IMR-90 (cell line): ENCODE measurements at regions not wholly inside any gene's neighbourhood (a gene's known extent, or its start where the extent isn't known, plus 50 kb on each side); places are given as distances from the start of the nearest gene placed in this dataset.

ENCODE experiments used
- ATAC-seq: fragments of 200-7000 bp; cut with Tn5 transposase; 2 replicates; pipeline ENCODE4 v1.9.1; 2020; ENCODE audit warnings: low read depth, mild to moderate bottlenecking, moderate library complexity
- BruUV-seq: library from RNA; stranded (reverse); fragments of 400-500 nt; replicated peaks from 2 replicates; lab custom pipeline; 2021; lab: Mats Ljungman, UMichigan
- CTCF ChIA-PET: fragments of 300-600 bp; formaldehyde crosslinking; extraction: SDS; loops from one replicate; lab custom pipeline; 2021; ENCODE audit warnings: antibody characterized with exemption; lab: Yijun Ruan, JAX
- POLR2A ChIA-PET: fragments of 300-600 bp; sonication (Branson Sonifier 250); formaldehyde crosslinking; loops from one replicate; lab custom pipeline; 2022; ENCODE audit warnings: antibody characterized with exemption; ENCODE audit not compliant: unreplicated experiment; lab: Charles Lee
- DNase-seq: peaks from one replicate; pipeline ENCODE4 v3.0.0; 2013
- H2AFZ ChIP-seq: replicated peaks from 2 replicates; pipeline ENCODE3; 2013; ENCODE audit warnings: low read length, mild to moderate bottlenecking; ENCODE audit not compliant: poor library complexity
- H2AK5ac ChIP-seq: 2 replicates; pipeline ENCODE4 v1.6.1; 2013; ENCODE audit warnings: low read depth, low read length, inconsistent platforms
- H2AK9ac ChIP-seq: replicated peaks from 2 replicates; pipeline ENCODE3; 2013; ENCODE audit warnings: mild to moderate bottlenecking, low read depth, low read length, moderate library complexity; ENCODE audit not compliant: poor library complexity
- H2BK120ac ChIP-seq: 2 replicates; pipeline ENCODE4 v1.6.1; 2013; ENCODE audit warnings: low read depth, low read length, inconsistent platforms
- H2BK15ac ChIP-seq: 3 replicates; pipeline ENCODE4 v1.6.1; 2013; ENCODE audit warnings: low read depth, low read length, inconsistent platforms
- H2BK20ac ChIP-seq: 2 replicates; pipeline ENCODE4 v1.6.1; 2013; ENCODE audit warnings: low read depth, mild to moderate bottlenecking, inconsistent platforms, low read length, moderate library complexity
- H2BK5ac ChIP-seq: 2 replicates; pipeline ENCODE4 v1.6.1; 2013; ENCODE audit warnings: mild to moderate bottlenecking, low read depth, low read length, inconsistent platforms; ENCODE audit not compliant: poor library complexity, severe bottlenecking
- H3K14ac ChIP-seq: replicated peaks from 2 replicates; pipeline ENCODE4 v1.6.1; 2013; ENCODE audit warnings: low read depth, low read length, inconsistent platforms
- H3K18ac ChIP-seq: 2 replicates; pipeline ENCODE4 v1.6.1; 2013; ENCODE audit warnings: low read depth, low read length, control low read depth
- H3K23ac ChIP-seq: 2 replicates; pipeline ENCODE4 v1.6.1; 2013; ENCODE audit warnings: low read depth, low read length, inconsistent platforms
- H3K27ac ChIP-seq: 2 replicates; pipeline ENCODE4 v1.5.1; 2013; ENCODE audit warnings: mild to moderate bottlenecking, control low read depth, low read length; ENCODE audit not compliant: insufficient read depth
- H3K27me3 ChIP-seq: 2 replicates; pipeline ENCODE4 v1.6.1; 2013; ENCODE audit warnings: low read length; ENCODE audit not compliant: control insufficient read depth, insufficient read depth
- H3K36me3 ChIP-seq: 2 replicates; pipeline ENCODE4 v1.6.1; 2013; ENCODE audit warnings: low read length, mixed read lengths; ENCODE audit not compliant: control insufficient read depth, insufficient read depth
- H3K4ac ChIP-seq: 2 replicates; pipeline ENCODE4 v1.6.1; 2013; ENCODE audit warnings: low read depth, low read length, inconsistent platforms
- H3K4me1 ChIP-seq: 2 replicates; pipeline ENCODE4 v1.6.1; 2013; ENCODE audit warnings: low read length, mixed read lengths; ENCODE audit not compliant: control insufficient read depth, insufficient read depth
- H3K4me2 ChIP-seq: 2 replicates; pipeline ENCODE4 v1.6.1; 2013; ENCODE audit warnings: low read depth, mild to moderate bottlenecking, control low read depth, low read length, moderate library complexity
- H3K4me3 ChIP-seq: 2 replicates; pipeline ENCODE4 v1.5.1; 2013; ENCODE audit warnings: low read depth, mild to moderate bottlenecking, control low read depth, low read length, moderate library complexity; ENCODE audit not compliant: insufficient read depth
- H3K56ac ChIP-seq: 2 replicates; pipeline ENCODE4 v1.6.1; 2013; ENCODE audit warnings: low read length, inconsistent platforms; ENCODE audit not compliant: insufficient read depth; ENCODE audit errors: extremely low read depth
- H3K79me1 ChIP-seq, 2 experiments: 2 replicates each; pipeline ENCODE4 v1.6.1; 2013; ENCODE audit warnings: low read length in 2 of 2, inconsistent platforms in 1 of 2, low read depth in 1 of 2
- H3K9ac ChIP-seq: 2 replicates; pipeline ENCODE4 v1.6.1; 2013; ENCODE audit warnings: low read depth, low read length, control low read depth
- H3K9me1 ChIP-seq: 2 replicates; pipeline ENCODE4 v1.6.1; 2013; ENCODE audit warnings: low read length, inconsistent platforms; ENCODE audit not compliant: insufficient read depth
- H3K9me3 ChIP-seq: 2 replicates; pipeline ENCODE4 v1.6.1; 2013; ENCODE audit warnings: low read length; ENCODE audit not compliant: control insufficient read depth, insufficient read depth
- H4K20me1 ChIP-seq: 2 replicates; pipeline ENCODE4 v1.6.1; 2013; ENCODE audit warnings: low read length, inconsistent platforms; ENCODE audit not compliant: insufficient read depth
- H4K5ac ChIP-seq: 2 replicates; pipeline ENCODE4 v1.6.1; 2013; ENCODE audit warnings: mild to moderate bottlenecking, low read depth, low read length, control low read depth
- H4K8ac ChIP-seq, 2 experiments: 2 replicates each; pipeline ENCODE4 v1.6.1; 2013; ENCODE audit warnings: low read depth in 2 of 2, low read length in 2 of 2, control low read depth in 1 of 2, inconsistent platforms in 1 of 2
- H4K91ac ChIP-seq: 2 replicates; pipeline ENCODE4 v1.6.1; 2013; ENCODE audit warnings: low read depth, low read length, inconsistent platforms; ENCODE audit not compliant: insufficient read depth
- BHLHE40 ChIP-seq: fragments of 150-350 bp; IDR thresholded peaks from 2 replicates; pipeline ENCODE4 v1.6.1; 2016; ENCODE audit warnings: mild to moderate bottlenecking, low read depth, low read length
- CEBPB ChIP-seq: IDR thresholded peaks from 2 replicates; pipeline ENCODE4 v1.6.1; 2012; ENCODE audit warnings: low read depth, low read length, improper control_type of control experiment
- FOS ChIP-seq: fragments of 150-350 bp; IDR thresholded peaks from 2 replicates; pipeline ENCODE4 v1.6.1; 2016; ENCODE audit warnings: low read depth, low read length
- MAFK ChIP-seq: IDR thresholded peaks from 2 replicates; pipeline ENCODE4 v1.6.1; 2012; ENCODE audit warnings: low read depth, low read length, improper control_type of control experiment
- MAZ ChIP-seq: IDR thresholded peaks from 2 replicates; pipeline ENCODE4 v1.6.1; 2012; ENCODE audit warnings: low read depth, mild to moderate bottlenecking, low read length, improper control_type of control experiment, moderate library complexity, borderline replicate concordance
- NFE2L2 ChIP-seq: fragments of 150-350 bp; IDR thresholded peaks from 2 replicates; pipeline ENCODE4 v1.6.1; 2016; ENCODE audit warnings: low read depth, mild to moderate bottlenecking, low read length
- RCOR1 ChIP-seq: IDR thresholded peaks from 2 replicates; pipeline ENCODE4 v1.6.1; 2012; ENCODE audit warnings: mild to moderate bottlenecking, low read length, improper control_type of control experiment; ENCODE audit not compliant: insufficient replicate concordance
- SMC3 ChIP-seq: fragments of 150-350 bp; IDR thresholded peaks from 2 replicates; pipeline ENCODE4 v1.6.1; 2016; ENCODE audit warnings: low read depth, mild to moderate bottlenecking, antibody characterized with exemption, low read length, moderate library complexity
- WGBS, 2 experiments: methylation state at CpG; one replicate each; pipeline versions ENCODE4 v1.1.5 to v1.1.7; 2013; ENCODE audit warnings: missing lambda C conversion rate in 2 of 2; ENCODE audit not compliant: insufficient read length in 1 of 2; ENCODE audit errors: extremely low coverage in 2 of 2; 5-methylcytosine and 5-hydroxymethylcytosine counted together
- dilution Hi-C: fragments of 300-500 bp; cut with HindIII; formaldehyde crosslinking; loops from one replicate; pipeline ENCODE4 v1.14.3; 2018; ENCODE audit warnings: low sequenced_read_pairs; ENCODE audit not compliant: unreplicated experiment
- in situ Hi-C: fragments of 300-500 bp; cut with MboI; formaldehyde crosslinking; loops from 3 replicates; pipeline ENCODE4 v1.14.3; 2019; ENCODE audit warnings: low sequenced_read_pairs, inconsistent platforms, mixed read lengths
- intact Hi-C: fragments of 100-400 bp; cut with micrococcal nuclease; formaldehyde crosslinking; loops from 2 replicates; pipeline ENCODE4 v1.10.0; 2022
- TF ChIP-seq, protein P1 (sequence below): fragments of 150-350 bp; IDR thresholded peaks from 2 replicates; pipeline ENCODE4 v1.6.1; 2016; ENCODE audit warnings: low read depth, mild to moderate bottlenecking, low read length, moderate library complexity, borderline replicate concordance

DNA sequence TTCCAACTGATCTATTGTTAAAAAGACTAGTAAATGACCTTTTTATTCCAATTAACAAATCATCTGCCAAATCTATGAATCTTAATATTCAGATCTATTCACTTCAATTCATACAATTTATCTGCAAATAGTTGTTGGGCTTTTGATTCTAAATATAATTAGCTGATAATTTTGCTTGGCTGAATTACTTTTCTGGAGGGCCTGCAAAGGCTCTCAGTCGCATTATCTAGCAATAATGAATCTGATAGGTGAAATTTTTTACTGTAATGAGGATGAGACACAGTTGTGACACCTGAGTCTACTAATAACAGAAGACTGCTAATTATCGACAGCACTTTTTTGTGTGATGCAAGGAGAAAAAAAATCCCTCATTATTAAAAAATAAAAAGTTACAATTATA, 565.1 kb downstream of the ZEB2 start:
- ATAC-seq (no peak), DNase-seq (no peak)
- intact Hi-C loops, result loop anchor here (5.0 kb wide), 2 partner anchors 117 to 557 kb away; no protein-coding TSS in a partner anchor
- CTCF ChIA-PET, result no interaction called here
- no peak overlapping the region for H4K5ac ChIP-seq
- H3K36me3 ChIP-seq, result no peaks in the 10 kb centered on the region
- H4K20me1 ChIP-seq, result no peaks in the 10 kb centered on the region
- H3K27me3 ChIP-seq, result no peaks in the 10 kb centered on the region
- peaks cover 4% of the 10 kb centered on the region; the same call in 1 of the 2 replicates for H3K9me1 ChIP-seq
- no peak overlapping the region for H3K14ac ChIP-seq
- no CpG with 5 or more reads among the region's 2 CpGs for WGBS, 2 experiments
- BruUV-seq, result no TSS peak
- no peak overlapping the region for H3K23ac ChIP-seq
- POLR2A ChIA-PET, result no interaction called here
- peak overlapping the region; percentile 33; the same call in 1 of the 2 replicates for H3K18ac ChIP-seq
- H2BK20ac ChIP-seq, result 0 out of 2 replicates have a peak overlapping the region, but pooled peaks have one; percentile 11
- H3K56ac ChIP-seq, result no peak overlapping the region
- no peak overlapping the region for H2AK9ac ChIP-seq
- H3K4me3 ChIP-seq, result no peak overlapping the region
- H2BK5ac ChIP-seq, result peak overlapping the region; percentile 91
- peaks cover 4% of the 10 kb centered on the region for H3K4me1 ChIP-seq
- dilution Hi-C loops, result no loop called here
- no peak overlapping the region for H2AFZ ChIP-seq
- no peak overlapping the region for H3K9ac ChIP-seq
- in situ Hi-C loops, result no loop called here
- no peak overlapping the region for H2AK5ac ChIP-seq
- no peak overlapping the region for H3K4me2 ChIP-seq
- no peaks in the 10 kb centered on the region for H3K9me3 ChIP-seq
- H3K4ac ChIP-seq, result no peak overlapping the region
- H4K91ac ChIP-seq, result no peak overlapping the region
- H3K79me1 ChIP-seq, result no peaks in the 10 kb centered on the region
- no peak overlapping the region; the same call in 1 of the 2 replicates for H3K27ac ChIP-seq
- H4K8ac ChIP-seq, result no peak overlapping the region; a peak in 1 of 4 replicates
- H2BK120ac ChIP-seq, result peak overlapping the region; percentile 25
- H2BK15ac ChIP-seq, result no peak overlapping the region
- no peak for TF ChIP-seq RCOR1
- no peak for TF ChIP-seq MAZ
- TF ChIP-seq SMC3, result no peak
- no peak for TF ChIP-seq FOS
- no peak for TF ChIP-seq NFE2L2
- no peak for TF ChIP-seq MAFK
- no peak for TF ChIP-seq CEBPB
- no peak for TF ChIP-seq BHLHE40
- TF ChIP-seq, protein P1, sequence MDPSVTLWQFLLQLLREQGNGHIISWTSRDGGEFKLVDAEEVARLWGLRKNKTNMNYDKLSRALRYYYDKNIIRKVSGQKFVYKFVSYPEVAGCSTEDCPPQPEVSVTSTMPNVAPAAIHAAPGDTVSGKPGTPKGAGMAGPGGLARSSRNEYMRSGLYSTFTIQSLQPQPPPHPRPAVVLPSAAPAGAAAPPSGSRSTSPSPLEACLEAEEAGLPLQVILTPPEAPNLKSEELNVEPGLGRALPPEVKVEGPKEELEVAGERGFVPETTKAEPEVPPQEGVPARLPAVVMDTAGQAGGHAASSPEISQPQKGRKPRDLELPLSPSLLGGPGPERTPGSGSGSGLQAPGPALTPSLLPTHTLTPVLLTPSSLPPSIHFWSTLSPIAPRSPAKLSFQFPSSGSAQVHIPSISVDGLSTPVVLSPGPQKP, result no peak
